AG09319 (cell line): ENCODE measurements at regions not wholly inside any gene's neighbourhood (a gene's known extent, or its start where the extent isn't known, plus 50 kb on each side); places are given as distances from the start of the nearest gene placed in this dataset.
"Not testable (repeated sequence)": the region's sequence is repeated elsewhere in the genome, so short reads cannot be mapped to it uniquely, and the experiment has no call there.

Experiments
- DNase-seq: peaks from one replicate; pipeline ENCODE4 v3.0.0-alpha.2; 2010; ENCODE audit warnings: low read depth; ENCODE audit errors: extremely low read depth
- CTCF ChIP-seq: IDR thresholded peaks from 2 replicates; pipeline ENCODE4 v1.5.1; 2011; ENCODE audit warnings: low read depth, mild to moderate bottlenecking, inconsistent platforms, low read length, moderate library complexity

GRCh38 chr4:66028668-66029067 is 358.4 kb upstream of the EPHA5 start:
- TF ChIP-seq CTCF, result no peak
- DNase-seq, result no peak

GRCh38 chr4:66023061-66023460 is 352.8 kb upstream of the EPHA5 start:
- no peak for DNase-seq
- TF ChIP-seq CTCF, result no peak

GRCh38 chr4:66017671-66018070 is 347.4 kb upstream of the EPHA5 start:
- no peak for DNase-seq
- TF ChIP-seq CTCF, result no peak

GRCh38 chr4:66016240-66016639 is 346.0 kb upstream of the EPHA5 start:
- no peak for TF ChIP-seq CTCF
- no peak for DNase-seq

- no peak for TF ChIP-seq CTCF
- no peak for DNase-seq
Observed at GRCh38 chr4:66014146-66014765, 344.0 kb upstream of the EPHA5 start.

- no peak for DNase-seq
- no peak for TF ChIP-seq CTCF
Observed at GRCh38 chr4:66000510-66001117, 330.3 kb upstream of the EPHA5 start.

GRCh38 chr4:65999518-65999871 is 329.2 kb upstream of the EPHA5 start:
- DNase-seq, result no peak
- TF ChIP-seq CTCF, result no peak

- not testable (repeated sequence) for DNase-seq
Observed at GRCh38 chr4:65998807-65999517, 328.7 kb upstream of the EPHA5 start.
